Glutamatergic neuron (in vitro differentiated cells): ENCODE measurements at regions not wholly inside any gene's neighbourhood (a gene's known extent, or its start where the extent isn't known, plus 50 kb on each side); places are given as distances from the start of the nearest gene placed in this dataset.
"Not testable (repeated sequence)": the region's sequence is repeated elsewhere in the genome, so short reads cannot be mapped to it uniquely, and the experiment has no call there.

Experiments used
- DNase-seq: peaks from one replicate; pipeline ENCODE4 v3.0.0; 2022
- H3K27ac Mint-ChIP-seq: one replicate; pipeline ENCODE4 v1.8.0; 2020; ENCODE audit warnings: mild to moderate bottlenecking, mixed read lengths, inconsistent platforms; ENCODE audit not compliant: unreplicated experiment
- H3K27me3 Mint-ChIP-seq: one replicate; pipeline ENCODE4 v1.8.0; 2020; ENCODE audit warnings: mild to moderate bottlenecking, moderate library complexity, mixed read lengths, inconsistent platforms; ENCODE audit not compliant: unreplicated experiment
- H3K36me3 Mint-ChIP-seq: one replicate; pipeline ENCODE4 v1.8.0; 2020; ENCODE audit warnings: mild to moderate bottlenecking, mixed read lengths, inconsistent platforms; ENCODE audit not compliant: unreplicated experiment
- H3K4me1 Mint-ChIP-seq: one replicate; pipeline ENCODE4 v1.8.0; 2020; ENCODE audit warnings: mild to moderate bottlenecking, low read depth, mixed read lengths, inconsistent platforms; ENCODE audit not compliant: unreplicated experiment
- H3K4me3 Mint-ChIP-seq: one replicate; pipeline ENCODE4 v1.8.0; 2020; ENCODE audit warnings: mild to moderate bottlenecking, mixed read lengths, inconsistent platforms; ENCODE audit not compliant: unreplicated experiment
- H3K9me3 Mint-ChIP-seq: one replicate; pipeline ENCODE4 v1.8.0; 2020; ENCODE audit warnings: mild to moderate bottlenecking, moderate library complexity, mixed read lengths, inconsistent platforms; ENCODE audit not compliant: unreplicated experiment
- TF ChIP-seq, protein P1 (sequence below): fragments of 200-600 bp; sonication (generic); IDR thresholded peaks from one replicate; pipeline ENCODE4 v1.5.0; 2021; ENCODE audit not compliant: partially characterized antibody, unreplicated experiment

DNA sequence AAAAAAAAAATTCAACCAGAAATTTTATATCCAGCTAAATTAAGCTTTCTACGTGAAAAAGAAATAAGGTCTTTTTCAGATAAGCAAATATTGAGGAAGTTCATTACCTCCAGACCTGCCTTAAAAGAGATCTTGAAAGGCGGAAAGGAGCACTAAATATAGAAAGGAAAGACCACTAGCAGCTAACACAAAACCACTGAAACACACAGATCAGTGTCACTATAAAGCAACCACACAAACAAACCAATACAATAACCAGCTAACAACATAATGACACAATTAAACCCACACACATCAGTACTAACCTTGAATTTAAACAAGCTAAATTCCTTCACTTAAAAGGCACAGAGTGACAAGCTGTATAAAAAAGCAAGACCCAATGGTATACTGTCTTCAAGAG lies 958.3 kb downstream of the TSN start:
- peaks cover 4% of the 10 kb centered on the region for H3K9me3 Mint-ChIP-seq

DNA sequence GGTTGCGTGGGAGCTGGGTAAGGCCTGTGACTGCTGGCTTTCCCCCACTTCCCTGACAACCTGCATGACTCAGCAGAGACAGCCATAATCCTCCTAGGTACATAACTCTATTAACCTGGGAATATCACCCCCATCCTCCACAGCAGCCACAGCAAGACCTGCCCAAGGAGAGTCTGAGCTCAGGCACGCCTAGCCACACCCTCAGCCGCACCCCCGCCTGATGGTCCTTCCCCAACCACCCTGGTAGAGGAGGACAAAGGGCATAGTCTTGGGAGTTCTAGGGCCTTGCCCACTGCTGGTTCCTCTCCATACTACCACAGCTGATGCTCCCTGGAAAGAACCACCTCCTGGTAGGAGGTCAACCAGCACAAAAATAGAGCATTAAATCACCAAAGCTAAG lies 965.4 kb downstream of the TSN start:
- H3K27ac Mint-ChIP-seq, DNase-seq, H3K4me1 Mint-ChIP-seq, H3K4me3 Mint-ChIP-seq, H3K9me3 Mint-ChIP-seq, H3K36me3 Mint-ChIP-seq, H3K27me3 Mint-ChIP-seq: not testable (repeated sequence)

More for the DNA sequence above, 958.3 kb downstream of the TSN start:
- no peak overlapping the region for H3K27ac Mint-ChIP-seq
- TF ChIP-seq, protein P1, sequence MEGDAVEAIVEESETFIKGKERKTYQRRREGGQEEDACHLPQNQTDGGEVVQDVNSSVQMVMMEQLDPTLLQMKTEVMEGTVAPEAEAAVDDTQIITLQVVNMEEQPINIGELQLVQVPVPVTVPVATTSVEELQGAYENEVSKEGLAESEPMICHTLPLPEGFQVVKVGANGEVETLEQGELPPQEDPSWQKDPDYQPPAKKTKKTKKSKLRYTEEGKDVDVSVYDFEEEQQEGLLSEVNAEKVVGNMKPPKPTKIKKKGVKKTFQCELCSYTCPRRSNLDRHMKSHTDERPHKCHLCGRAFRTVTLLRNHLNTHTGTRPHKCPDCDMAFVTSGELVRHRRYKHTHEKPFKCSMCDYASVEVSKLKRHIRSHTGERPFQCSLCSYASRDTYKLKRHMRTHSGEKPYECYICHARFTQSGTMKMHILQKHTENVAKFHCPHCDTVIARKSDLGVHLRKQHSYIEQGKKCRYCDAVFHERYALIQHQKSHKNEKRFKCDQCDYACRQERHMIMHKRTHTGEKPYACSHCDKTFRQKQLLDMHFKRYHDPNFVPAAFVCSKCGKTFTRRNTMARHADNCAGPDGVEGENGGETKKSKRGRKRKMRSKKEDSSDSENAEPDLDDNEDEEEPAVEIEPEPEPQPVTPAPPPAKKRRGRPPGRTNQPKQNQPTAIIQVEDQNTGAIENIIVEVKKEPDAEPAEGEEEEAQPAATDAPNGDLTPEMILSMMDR: no peak
- no peak overlapping the region for H3K4me3 Mint-ChIP-seq
- DNase-seq: no peak
- H3K4me1 Mint-ChIP-seq: no peaks in the 10 kb centered on the region
- no peaks in the 10 kb centered on the region for H3K36me3 Mint-ChIP-seq
- no peaks in the 10 kb centered on the region for H3K27me3 Mint-ChIP-seq

- TF ChIP-seq, protein P1: no peak
- Mint-ChIP-seq H3K27me3 (no peaks in the 10 kb centered on the region), H3K4me1 (no peaks in the 10 kb centered on the region), H3K4me3 (no peak overlapping the region), H3K27ac (no peak overlapping the region), H3K36me3 (no peaks in the 10 kb centered on the region), H3K9me3 (no peaks in the 10 kb centered on the region)
- DNase-seq: no peak
Measured at GRCh38 chr2:122734766-122735424, 979.4 kb downstream of the TSN start.

- DNase-seq: no peak
- H3K4me1 Mint-ChIP-seq: no peaks in the 10 kb centered on the region
- no peaks in the 10 kb centered on the region for H3K27me3 Mint-ChIP-seq
- H3K9me3 Mint-ChIP-seq: no peaks in the 10 kb centered on the region
- no peak overlapping the region for H3K27ac Mint-ChIP-seq
- no peak overlapping the region for H3K4me3 Mint-ChIP-seq
- no peaks in the 10 kb centered on the region for H3K36me3 Mint-ChIP-seq
- TF ChIP-seq, protein P1: no peak
Measured at GRCh38 chr2:122736279-122736678, 980.8 kb downstream of the TSN start.

DNA sequence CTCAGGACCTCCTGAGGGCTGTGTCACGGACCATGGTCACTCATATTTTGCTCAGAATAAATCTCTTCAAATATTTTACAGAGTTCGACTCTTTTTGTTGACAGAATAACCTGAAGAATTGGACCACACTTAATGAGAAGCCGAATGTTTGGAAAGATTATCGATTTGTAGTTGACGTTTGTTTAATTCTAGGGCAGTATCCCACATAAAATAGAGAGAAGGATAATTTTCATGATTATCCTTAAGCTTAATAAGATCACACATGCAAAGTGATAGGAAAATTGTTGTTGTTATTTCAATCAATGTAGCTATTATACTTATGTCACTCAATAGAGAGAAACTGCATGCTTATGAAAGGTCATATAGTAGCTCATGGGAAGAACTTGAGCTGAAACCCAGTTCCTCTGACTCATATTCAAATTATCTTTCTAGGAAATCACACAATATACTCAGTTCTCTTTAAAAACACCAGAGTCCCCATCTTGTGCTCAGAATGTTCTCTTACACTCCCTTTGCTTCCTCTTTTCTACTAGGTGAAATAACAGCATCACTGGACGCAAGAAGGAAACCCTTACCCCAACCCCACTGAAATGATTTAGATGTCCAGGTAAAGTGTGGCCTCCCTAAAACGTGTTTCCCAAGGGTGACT lies 982.1 kb downstream of the TSN start:
- no peak overlapping the region for H3K27ac Mint-ChIP-seq
- H3K4me3 Mint-ChIP-seq: no peak overlapping the region

More for the DNA sequence above, 982.1 kb downstream of the TSN start:
- DNase-seq: no peak
- Mint-ChIP-seq H3K36me3 (no peaks in the 10 kb centered on the region), H3K4me1 (no peaks in the 10 kb centered on the region), H3K9me3 (no peaks in the 10 kb centered on the region), H3K27me3 (no peaks in the 10 kb centered on the region)
- TF ChIP-seq, protein P1: no peak
